NCI-H82 treated with DMSO at 0.1 percent for 48 hours (cell line): ENCODE measurements at regions not wholly inside any gene's neighbourhood (a gene's known extent, or its start where the extent isn't known, plus 50 kb on each side); places are given as distances from the start of the nearest gene placed in this dataset.

Experiments used
- DNase-seq: peaks from one replicate; lab custom pipeline; 2025; ENCODE audit not compliant: unreplicated experiment; lab: John Stamatoyannopoulos, UW

DNA sequence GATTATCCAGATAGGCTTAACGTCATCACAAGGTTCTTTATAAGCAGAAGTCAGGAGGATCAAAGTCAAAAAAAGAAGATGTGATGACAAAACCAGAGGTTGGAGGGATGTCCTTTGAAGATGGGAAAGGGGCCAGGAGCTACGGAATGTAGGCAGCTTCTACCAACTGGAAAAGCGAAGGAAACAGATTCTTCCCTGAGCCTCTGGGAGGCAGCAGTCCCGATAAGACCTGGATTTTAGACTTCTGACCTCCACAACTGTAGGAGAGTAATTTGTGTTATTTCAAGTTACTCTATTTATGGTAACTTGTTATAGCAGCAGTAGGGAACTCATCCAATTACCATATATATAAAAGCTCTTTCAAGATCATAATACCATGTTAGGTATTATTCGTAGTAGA is 98.8 kb upstream of the MYCBP2 start:
- DNase-seq = no peak

DNA sequence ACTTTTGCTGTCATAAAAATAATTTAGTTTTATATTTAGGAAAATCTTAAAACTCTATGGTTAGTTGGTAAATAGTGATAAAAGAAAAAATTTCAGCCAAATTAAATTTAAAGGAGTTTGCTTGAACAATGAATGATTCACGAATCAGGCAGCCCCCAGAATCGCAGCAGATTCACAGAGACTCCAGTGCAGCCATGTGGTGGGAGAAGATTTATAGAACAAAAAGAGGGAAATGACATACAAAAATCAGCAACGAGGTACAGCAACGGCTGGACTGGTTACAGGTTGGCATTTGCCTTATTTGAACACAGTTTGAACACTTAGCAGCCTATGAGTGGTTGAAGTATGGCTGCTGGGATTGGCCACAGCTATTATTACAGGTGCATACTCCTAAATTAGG is 96.4 kb upstream of the MYCBP2 start:
- DNase-seq = no peak

DNA sequence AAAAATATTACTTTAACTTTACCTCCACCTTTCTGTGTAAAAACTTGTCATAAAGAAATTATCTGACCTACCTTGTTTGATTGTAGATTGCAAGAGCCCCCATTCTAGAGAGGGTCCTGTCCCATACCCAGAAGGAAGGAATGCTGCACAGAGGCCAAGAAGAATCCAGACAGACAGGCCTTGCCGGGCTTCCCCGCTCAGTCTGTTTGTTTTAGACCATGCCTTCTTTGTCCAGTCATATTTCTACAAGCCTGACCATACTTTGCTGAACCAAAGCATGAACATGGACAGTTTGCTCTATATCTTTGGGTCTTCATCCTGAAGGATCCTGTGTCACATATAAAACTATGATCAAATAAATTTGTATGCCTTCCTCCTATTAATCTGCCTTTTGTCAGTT is 95.8 kb upstream of the MYCBP2 start:
- no peak for DNase-seq

DNA sequence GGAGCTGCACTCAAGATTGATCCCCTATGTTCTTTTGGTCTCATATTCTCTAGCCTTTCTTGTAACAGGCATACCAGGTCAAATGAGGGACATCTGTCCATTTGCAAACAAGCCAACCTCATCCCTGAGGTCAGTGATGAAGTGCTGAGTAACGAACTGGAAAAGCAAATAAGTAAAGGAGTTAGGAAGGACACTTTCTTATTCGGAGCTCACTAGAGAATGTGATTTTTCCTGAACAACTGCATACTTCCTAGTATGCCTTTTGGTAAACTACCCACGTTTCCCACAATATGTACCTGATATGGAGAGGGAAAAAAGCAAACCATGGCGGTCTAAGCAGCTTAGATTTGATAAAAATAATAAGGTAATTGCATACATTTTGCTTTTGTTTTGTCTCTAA is 91.0 kb upstream of the MYCBP2 start:
- no peak for DNase-seq

DNA sequence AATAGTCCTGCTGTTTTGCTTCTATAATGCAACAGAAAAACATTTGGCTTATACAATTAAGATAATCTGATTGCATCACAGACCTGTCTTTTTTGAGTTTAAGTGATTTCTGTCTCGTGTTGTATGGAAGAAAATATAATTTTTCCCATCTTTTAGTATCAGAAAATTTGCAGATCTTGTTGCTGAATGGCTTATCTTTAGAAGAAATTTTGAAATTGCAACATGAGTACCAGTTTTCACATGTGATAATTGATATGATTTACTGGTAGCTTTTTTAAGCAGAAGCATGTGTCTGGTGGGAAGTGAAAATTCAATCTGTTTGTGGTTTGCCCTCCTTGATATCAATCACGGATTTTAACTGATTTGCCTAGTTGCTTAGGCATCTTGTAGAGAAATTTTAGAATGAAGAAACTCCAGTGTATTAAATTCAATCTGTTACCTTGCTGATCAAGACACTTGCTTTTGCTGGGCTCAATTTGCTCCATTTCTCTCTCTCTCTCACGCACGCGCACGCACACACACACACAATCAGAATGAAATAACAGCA is 89.8 kb upstream of the MYCBP2 start:
- DNase-seq = no peak

DNA sequence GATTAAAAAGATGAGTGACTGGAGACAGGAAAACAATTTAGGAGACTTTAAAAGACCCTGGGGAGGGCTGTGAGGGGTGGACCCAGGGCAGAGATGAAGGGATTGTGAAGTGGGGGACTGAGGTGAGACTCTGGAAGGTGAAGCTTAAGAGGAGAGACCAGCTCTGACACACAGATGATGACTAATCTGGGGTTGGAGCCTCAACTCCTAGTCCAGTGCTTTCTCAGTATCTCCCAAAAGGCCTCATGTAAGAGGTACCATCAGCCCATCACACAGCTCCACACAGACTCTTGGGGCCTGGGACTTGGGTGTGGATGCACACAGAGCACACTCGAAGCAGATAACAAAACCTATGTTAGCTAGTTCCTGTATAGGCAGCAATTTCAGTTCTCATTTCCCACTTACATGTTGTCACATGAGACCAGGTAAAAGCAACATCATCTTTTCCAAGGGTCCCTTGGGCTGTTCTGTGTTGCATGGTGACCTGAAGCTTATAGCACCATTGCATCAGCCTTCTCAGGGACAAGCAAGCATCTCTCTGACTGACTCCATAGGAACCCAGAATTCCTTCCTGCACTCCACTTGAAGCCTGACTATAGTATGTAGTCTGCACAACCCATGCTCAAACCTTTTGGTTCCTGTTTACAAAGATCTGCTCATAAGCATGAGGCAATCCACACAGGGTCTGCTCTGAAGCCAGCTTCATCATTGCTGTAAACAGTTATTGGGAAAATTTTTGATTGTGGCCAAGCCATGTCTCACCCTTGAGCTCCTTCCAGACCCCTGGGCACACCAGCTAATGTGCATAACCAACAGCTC is 88.6 kb upstream of the MYCBP2 start:
- no peak for DNase-seq

DNA sequence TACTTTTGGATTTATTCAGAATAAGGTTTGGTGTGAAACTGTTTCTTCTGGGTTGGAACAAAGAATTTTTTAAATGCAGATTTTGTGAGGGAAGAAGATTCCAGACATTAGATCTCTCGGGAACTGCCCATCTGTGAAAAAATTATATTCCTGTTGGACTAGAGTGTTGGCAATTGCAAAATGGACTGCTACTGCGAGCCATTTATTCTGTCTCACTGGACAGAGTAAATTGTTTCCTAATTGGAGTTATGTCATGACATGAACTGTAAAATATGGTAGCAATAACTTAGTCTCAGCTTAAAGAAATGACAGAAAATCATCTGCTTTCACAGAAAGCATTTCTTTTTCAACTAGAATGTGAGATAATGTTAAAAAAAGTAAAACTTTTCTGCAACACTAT is 86.0 kb upstream of the MYCBP2 start:
- no peak for DNase-seq

DNA sequence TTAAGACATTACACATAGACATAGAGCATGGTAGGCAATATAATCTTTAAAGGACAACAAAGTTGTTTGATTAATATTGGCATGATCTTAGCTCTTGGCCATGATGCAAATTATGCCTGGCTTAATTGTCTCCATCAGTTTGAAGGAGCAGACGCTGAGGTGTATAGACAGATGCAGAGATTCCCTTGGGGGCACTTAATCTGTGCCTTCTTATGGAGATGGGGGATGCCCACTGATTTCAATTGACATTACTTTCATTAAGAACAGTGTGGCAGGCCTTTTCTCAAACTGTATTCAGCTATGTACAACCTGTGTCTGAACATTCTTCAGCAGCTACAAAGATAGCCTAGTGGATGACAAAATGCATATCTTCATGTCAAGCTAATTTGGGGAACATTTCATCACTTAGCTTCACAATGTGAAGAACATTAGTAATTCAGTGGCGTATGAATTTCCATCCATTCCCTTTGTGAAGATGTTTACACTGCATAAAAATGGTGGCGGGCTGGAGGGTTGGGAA is 85.3 kb upstream of the MYCBP2 start:
- DNase-seq = peak; percentile 66

DNA sequence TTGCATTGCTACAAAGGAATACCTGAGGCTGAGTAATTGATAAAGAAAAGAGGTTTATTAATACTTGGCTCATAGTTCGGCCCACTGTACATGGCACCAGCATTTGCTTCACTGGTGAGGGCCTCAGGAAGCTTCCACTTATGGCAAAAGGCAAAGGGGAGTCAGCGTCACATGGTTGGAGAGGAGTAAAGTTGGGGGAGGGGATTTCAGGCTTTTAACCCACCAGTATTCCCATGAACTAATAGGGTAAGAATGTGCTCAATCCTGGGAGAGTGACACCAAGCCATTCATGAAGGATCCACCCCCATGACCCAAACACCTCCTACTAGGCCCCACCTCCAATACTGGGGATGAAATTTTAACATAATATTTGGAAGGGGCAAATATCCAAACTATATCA is 82.5 kb upstream of the MYCBP2 start:
- no peak for DNase-seq

DNA sequence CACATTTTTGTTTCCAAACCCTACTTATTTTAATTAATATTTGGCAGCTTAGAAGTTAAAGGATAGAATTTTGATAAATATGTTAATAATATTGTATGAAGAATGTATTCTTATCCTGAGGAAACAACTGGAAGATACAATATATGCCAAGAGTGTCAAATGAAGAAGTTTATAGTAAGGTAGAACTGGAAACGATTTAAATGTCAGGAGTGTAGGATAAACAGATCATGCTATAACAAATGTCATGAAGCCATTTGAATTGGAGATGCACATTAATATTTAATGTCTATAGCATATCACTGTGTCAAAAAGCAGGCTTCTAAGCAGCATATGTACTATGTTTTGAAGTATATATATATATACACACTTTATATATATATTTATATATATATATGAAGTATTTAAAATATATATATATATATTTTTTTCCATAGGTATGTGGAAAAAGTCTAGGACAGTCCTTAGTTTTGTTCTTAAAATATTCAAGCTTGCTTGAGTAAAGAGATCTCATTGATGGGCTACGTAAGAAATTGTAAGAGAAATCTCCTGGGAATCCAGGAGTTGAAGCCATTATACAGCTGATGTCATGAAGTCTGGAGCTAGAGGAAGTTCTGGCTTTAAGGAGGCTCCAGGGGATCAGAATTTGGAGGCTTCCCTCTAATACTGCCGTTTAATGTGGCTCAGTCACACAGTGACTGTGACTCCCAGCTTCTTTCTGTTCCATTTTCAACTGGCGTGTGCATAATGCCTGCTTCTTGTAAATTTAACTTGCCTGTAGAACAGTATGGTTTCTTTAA is 79.9 kb upstream of the MYCBP2 start:
- DNase-seq = no peak

DNA sequence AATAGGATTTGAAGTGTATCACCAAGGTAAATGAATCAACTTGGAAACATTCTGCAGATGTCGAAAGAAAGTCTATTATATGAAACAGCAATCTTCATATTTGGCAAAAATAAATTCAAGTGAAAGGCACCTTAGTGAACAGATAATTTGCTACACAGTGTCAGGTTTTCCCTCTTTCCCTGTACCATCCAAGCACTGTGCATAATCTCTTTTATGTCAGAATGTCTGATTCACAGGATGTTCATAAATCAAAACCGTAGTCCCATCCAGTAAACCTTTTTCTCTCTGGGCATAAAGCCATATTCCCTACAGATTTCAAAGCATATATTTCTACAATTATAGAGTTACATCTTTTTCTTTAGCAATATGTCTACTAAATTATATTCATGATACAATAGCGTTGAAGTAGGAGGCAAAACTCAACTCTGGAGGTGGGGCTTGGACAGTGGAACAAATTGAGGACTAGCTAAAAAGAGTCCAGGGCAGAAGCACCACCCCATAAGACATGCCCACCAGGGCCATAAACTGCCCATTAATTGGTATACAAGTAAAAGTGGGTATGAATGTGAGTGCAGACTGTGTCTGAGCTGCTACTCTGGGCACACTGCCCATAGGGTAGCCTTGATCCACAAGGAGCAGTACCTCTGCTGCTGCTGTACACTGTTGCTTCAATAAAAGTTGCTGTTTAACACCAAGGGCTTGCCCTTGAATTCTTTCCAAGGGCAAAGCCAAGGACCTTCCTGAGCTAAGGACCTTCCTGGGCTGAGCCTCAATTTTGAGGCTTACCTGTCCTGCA is 72.1 kb upstream of the MYCBP2 start:
- DNase-seq = no peak

DNA sequence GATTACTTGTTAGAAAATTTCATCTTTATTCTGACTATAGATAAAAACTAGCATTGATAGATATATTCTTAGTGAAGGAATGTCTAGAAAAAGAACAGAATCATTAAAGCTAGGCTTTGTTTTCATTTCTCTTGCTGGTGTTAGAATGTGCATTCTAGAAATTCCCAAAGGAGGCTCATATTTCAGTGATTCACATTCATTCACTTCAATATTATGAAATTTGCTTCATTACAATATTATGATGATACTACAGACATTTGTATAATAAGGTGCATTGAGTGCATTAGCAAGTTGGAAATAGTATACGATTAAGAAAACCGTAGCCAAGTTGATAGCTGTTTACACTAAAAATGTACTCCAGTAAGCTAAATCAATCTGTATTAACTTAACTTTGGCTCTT is 70.7 kb upstream of the MYCBP2 start:
- DNase-seq = no peak

DNA sequence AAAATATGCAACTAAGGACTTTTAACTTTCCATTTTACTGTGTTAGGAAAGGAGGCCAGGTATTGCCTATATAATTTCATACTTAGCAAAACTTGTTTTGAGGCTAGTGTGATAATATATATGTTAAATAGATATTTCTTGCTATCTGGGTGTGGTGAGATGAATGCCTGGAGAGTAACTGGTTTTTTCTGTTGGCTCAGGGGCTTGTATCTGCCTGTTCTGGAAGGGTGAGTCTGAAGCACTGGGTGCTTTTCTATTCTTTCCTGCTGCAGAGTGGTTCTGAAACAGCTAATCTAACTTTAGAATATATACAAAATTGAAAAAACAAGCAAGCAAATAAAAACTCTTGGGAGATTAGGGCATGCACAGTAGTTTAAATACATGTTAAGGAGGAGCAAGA is 64.6 kb upstream of the MYCBP2 start:
- DNase-seq = no peak

DNA sequence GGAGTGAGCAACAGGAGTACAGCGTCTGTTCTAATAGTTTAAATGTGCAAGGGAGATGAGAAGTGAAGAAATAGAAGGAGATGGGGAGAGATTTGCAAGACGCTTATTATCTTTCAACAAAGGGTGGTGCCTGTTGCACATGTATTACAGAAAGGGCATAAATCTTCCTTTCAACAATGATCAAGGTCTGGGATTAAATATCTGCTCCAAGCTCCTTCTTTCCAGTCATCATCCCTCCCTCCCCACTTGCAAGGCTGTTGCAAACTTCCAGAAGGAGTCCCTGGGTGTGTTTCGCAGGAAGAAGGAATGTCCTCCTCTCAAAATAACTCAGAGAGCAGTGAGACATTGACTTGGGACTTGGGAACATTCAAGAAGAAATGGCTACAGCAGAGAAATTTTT is 63.5 kb upstream of the MYCBP2 start:
- no peak for DNase-seq

DNA sequence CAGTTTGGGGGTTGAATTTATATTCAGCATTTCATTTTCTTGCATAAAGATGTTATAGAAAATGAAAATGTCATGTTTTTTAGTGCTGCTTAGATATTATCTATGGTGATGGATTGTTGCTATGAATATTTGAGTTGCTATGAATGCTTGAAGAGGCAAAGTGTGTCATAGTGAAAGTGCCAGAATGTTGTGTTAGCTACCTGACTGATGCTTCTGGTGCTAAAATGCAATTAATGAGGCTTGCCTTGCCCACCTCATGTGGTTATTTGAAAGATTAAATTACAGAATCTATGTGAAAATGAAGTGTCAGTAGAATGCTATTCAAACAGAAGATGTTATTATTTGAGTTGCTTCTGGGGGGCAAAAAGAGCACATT is 62.7 kb upstream of the MYCBP2 start:
- no peak for DNase-seq

DNA sequence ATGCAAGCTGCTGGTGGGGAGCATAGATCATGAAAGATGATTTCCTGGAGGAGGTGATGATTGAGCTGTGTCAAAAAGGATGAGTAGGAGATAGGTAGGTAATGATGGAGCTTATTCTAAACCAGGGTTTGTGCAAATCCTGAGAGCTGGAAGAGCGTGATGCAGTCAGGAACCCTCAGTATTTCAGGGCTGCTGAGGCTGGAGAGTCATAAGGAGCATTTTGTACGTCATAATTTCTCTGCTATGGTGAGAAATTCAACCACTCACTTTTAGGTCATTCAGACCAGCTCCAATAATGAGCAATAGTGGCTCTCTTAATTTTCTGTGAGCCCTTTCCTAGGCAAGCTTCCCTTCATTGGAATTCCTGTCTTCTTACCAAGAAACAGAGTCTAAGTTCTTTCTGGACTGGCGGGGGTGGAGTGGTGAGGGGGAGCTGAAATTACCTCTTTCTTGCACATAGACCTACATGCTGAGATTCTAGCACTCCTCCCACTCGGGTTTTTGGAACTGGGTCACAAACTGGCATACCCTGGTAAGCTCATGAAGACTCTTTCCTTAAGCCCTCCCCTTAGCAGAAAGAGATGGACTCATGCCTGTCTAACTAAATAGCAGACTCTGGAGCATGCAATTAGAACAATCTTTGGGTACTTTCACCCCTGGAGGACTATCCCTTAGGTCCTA is 62.2 kb upstream of the MYCBP2 start:
- no peak for DNase-seq

DNA sequence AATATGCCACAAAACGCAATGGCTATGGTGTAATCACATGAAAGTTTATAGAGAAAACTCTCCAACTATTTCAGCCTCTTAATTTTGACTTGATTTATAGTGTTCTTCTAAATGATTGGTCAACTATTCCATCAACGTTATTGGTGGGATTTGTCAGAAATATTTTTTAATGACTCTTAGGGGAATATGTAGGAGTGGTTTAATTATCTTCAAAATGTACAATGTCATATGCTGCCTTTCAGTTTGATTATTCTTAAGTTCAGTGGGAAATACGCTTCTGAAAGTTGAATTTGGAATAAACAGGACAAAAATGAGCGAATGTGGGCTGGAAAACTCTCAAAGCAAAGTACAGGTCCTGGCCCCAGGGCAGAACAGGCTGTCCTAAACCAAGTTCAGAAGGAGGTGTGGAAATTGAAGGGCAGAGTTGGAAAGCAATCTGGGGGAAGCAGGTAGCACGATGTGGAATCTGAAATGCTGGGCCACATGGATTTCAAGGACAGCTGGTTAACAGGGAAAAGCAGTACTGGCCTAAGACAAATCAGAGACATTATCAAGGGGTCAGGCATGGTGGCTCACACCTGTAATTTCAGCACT is 60.8 kb upstream of the MYCBP2 start:
- no peak for DNase-seq

DNA sequence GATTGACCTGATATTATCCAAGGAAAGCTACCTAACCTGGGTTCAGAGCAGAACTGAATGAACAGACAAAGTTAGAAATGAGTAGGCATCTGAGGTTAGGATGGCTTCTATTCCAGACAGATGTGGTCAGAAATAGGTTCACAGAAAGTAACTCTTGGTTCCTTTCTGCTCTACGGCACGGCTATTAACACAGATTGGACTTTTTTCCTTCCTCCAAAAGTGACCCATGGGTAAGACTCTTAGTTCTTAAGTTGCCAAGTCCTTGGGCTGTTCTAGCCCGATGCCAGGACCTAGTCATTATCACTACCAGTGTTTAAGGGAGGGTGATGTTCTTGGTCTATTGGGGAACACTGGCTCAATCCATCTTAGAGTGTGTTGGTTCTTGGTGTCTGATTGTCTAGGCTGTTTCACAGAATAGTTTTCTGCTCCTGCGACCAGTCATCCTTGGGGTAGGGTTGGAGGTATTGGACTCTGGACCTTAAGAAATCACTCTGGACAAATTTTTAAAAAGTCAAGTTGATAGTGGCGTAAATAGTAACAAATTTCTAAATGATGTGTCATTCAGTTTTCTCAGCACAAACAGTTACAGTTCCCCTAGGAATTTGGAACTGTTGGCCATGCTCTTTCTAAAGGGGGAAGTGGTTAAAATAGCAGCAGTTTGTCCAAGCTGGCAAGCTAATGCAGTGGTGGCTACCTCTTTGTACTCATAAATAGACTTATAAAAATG is 60.1 kb upstream of the MYCBP2 start:
- no peak for DNase-seq

DNA sequence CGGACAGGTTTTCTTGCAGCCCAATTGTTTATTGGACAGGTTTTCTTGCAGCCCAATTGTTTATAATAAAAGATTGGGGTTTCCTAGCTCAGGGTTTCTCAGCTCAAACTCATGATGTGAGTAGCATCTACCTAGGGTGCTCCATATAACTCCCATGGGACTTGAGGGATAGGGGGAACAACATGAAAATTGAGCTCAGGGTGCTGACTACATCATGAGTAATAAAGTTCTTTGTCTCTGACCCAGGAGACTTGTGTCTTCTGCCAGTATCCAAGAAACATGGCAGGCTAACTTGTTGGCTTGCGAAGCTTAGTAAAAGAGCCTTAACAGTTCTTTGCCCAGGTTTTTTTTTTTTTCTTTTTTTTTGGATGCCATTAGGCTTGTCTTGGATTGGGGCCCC is 59.2 kb upstream of the MYCBP2 start:
- DNase-seq = no peak

DNA sequence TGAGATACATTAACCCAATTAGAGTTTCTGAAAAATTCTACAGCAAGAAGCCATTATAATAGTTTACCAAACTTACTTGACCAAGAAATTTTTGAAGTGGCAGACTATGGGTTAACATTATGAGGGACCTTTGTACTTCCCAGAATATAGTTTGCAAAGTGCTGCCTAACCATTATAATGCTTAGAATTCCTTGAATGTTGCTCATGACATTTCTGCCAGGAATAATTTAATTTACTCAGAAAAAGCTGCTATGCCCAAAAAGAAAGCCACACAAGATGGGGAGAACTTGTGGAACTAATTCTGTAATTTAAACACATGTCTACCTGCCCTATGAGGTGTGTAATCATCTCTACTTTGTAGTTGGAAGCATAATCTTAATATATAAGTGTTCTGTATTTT is 58.1 kb upstream of the MYCBP2 start:
- DNase-seq = no peak
